CMK (cell line): ENCODE measurements at regions not wholly inside any gene's neighbourhood (a gene's known extent, or its start where the extent isn't known, plus 50 kb on each side); places are given as distances from the start of the nearest gene placed in this dataset.
A peak's percentile ranks its signal among the peaks of the same experiment; 100 is the strongest.
"Not testable (repeated sequence)": the region's sequence is repeated elsewhere in the genome, so short reads cannot be mapped to it uniquely, and the experiment has no call there.

Experiments used
- DNase-seq: peaks from one replicate; pipeline ENCODE4 v3.0.0-alpha.2; 2010; ENCODE audit warnings: low read depth

DNA sequence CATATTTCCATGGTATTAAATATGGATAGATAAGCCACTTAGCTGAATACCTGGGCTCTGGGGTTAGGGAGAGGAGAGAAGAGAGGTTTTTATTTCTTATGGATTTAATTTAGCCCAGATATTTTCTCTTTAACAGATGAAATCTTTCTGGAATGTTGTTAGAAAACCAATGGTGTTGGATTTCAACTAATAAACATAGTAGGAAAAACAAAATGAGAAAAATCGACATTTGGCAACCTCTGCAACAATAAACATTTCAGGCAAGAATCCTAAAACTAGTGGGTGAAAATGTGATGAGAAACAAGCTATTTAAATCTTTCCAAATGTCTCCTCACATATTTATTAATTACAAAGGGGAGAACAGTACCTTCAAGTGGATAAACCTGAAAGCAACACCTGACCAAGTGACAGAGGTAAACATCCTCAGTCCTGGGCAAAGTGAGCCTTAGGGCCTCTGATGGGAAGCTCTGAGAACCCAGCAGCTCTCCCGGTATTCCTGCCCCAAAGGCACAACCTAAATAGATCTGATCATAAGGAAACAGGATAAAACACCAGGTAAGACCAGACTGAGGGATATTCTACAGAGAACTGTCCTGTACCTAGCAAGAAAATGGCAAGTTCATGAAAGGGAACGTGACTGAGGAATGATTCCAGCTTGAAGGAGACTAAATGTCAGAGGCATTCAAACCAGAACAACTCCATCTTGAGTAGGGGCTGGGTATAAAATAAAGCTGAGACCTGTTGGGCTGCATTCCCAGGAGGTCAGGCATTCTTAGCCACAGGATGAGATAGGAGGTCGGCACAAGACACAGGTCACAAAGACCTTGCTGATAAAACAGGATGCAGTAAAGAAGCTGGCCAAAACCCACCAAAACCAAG, 163.7 kb downstream of the ESM1 start:
- no peak for DNase-seq

DNA sequence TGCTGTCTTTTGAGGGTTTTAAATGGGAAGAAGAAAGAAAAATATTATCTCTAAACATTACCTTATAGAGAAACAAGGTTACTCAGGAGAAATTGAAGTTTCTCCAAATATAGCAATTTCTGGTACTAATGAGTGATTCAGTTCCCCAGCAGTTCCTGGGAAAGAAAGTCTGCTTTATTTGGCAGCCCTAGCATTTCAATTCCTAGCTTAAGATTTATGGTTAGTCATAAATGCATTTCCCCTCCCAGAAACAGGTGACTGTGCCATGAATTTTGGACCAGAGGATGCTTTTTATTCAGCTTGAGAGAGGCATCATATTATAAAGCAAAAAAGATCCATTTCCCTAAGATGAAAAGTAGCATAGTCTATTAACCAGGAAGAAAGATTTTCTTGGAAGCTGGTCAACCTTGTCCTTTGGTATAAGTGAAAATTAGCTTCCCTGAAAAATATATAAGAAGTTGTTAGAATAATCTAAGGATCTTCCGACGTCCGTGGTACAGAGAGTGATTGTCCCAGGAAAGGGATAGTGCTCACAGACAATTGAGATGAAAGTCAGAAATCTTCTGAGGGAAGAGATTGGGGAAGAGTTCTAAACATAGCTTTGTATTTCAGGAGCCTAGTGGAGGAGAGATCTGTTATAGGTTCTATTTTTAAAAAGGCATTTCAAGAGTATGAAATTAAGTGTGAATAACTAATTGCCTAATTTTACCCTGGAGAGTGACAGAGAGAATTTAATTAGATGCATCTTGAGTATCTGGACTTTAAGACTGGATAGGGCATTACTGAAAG, 164.9 kb downstream of the ESM1 start:
- DNase-seq = no peak

DNA sequence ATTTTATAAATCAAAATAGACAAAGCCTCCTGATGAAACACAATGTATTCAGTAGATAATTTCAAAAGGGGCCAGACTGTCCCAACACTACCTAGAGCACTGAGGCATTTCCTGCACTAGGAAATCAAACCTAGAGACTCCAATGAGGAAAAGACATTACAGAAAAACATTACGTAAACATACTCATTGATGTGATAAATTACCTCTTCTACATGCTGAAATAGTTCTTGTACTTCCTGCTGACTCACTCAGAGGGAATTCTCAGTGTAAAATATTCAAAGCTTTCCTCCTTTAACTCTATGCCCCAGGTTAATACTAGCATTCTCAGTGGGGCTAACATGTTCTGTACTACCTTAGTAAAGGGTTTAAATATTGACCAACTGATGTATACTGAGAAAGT, 178.0 kb downstream of the ESM1 start:
- DNase-seq = no peak

- DNase-seq = no peak
Observed at GRCh38 chr5:54804521-54804920, 180.9 kb downstream of the ESM1 start.

- DNase-seq = no peak
Observed at GRCh38 chr5:54804086-54804485, 181.3 kb downstream of the ESM1 start.

DNA sequence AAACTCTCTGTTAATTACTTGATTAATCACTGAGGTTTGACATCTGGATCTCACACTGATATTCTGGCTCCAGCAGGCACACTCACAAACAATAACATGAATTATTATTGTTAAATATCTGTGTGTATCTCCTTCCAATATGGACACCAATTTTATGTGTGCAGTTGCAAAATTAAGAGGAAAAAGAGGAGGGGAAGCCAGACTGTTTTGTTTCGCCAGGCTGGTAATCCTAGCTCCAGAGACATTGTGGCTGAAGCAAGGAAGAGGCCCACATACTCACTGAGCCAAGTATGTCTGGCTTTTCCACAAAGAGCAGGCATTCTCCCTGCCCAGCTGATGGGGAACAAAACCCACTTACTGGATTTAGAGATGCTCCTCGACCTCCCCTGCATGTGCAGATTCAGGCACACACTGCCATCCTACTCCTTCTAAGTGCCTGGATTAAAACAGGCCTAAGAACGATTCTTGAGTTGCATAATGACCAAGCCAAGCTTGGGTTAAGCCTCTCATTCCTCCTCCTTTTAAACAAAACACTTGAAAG, 181.9 kb downstream of the ESM1 start:
- DNase-seq = no peak

- DNase-seq = no peak
Observed at GRCh38 chr5:54799645-54800044, 185.7 kb downstream of the ESM1 start.

- no peak for DNase-seq
Observed at GRCh38 chr5:54795777-54796176, 189.6 kb downstream of the ESM1 start.

- DNase-seq = no peak
Observed at GRCh38 chr5:54795284-54795683, 190.1 kb downstream of the ESM1 start.

GRCh38 chr5:54794135-54794975, 191.0 kb downstream of the ESM1 start:
- DNase-seq = peak; percentile 39

DNA sequence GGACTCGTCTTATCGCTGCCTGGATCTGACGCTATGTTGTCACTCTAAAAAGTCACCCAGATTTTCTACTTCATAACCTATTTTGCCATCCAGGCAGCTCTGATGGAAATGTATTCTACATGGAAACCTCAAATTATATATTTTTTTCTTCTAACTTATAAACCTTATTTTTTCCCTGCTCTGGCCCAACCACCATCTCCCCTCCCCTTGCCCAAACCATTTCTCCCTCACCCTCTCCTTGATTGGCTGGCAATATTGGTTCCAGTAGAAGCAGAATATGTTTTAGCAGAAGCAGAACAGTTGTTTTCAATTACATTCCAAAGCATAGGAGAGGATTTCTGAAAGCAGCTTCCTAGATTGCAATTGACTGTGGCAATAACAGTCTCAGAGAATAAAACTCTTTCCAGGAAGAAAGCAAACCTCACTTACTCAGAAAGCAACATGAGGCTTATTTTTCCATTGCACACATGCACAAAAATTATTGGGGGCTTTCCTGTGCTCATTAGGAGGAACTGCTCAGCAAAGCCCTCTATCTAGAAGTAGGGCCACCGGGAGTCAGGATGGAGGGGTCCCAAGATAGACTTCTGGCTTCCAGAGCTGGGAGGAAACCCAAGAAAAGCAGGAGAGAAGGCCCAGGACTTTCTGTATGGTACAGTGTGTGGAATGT, 191.8 kb downstream of the ESM1 start:
- no peak for DNase-seq

DNA sequence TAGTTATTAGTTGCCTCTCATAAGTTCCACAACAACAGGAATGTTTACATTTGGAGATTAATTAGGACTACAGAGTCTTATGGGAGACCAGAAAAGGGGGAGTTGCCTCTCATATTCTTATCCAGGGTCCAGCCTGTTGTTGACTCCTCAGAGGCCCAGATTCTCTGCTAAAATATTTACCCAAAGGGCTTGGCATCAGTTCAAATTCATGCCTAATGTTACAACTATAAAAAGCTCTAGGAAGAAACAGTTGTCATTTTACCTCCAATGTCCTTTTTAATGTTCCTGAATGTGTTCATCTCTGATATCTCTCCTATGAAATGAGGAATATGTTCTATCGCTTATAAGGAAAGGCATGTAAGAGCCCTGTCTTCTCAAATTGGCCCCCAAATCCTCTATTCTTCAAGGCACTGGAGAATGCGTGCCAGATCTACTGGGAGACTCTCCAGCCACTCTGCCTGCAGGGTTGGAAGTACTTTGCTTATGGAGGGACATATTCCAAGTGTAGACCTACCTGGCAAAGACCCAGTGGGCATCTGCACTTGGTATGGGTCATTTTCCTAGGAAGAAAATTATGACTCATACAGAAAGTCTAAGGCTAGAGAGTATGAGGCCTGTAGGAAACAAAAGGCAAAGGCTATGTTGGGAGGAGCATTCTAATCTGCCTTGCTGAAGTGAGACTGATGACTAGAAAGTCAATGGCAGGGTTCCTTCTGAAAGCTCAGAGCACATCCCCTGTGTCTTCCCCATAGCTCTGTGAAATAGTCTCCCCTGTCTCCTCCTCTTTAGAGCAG, 192.6 kb downstream of the ESM1 start:
- no peak for DNase-seq

- DNase-seq = not testable (repeated sequence)
Observed at GRCh38 chr5:54787910-54788309, 197.5 kb downstream of the ESM1 start.

DNA sequence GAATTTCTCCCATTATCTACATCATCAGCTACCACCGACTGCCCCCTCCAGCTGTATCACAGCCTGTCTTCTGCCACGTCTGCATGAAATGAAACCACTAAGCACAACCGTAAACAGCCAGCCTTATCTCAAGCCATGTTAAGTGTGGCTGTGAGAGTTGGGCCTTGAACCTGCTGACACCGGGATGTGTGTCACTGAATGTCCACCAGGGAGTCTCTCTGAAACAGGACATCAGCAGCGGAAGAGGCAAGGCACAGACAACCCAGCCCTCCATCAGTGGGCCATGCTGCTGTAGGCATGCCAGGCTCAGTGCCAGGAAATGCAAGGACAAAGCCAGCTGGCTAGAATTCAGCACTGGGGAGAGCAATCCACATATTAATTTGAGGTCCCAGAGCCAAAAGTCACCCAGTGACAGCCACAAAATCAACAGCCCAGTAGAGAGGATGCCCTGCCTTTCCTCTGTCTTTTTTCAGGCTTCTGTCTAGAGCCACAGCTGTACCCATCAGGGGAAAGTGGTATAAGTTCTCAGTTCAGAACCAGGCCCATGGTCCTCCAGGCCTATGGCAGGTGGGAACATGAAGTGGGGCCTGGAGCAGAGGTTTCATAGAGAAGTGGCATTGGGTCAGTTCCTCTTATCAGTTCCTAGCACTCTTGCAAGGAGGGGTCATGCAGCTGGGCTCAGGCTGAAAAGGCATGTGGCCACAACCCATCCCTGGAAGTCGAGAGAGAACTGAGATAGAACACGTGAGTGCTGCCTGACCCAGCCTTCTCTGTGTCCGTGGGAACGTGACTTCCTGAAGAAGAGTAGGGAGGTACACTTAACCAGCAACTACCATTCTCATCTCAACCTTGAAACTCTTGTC, 199.4 kb downstream of the ESM1 start:
- DNase-seq = peak; percentile 67

DNA sequence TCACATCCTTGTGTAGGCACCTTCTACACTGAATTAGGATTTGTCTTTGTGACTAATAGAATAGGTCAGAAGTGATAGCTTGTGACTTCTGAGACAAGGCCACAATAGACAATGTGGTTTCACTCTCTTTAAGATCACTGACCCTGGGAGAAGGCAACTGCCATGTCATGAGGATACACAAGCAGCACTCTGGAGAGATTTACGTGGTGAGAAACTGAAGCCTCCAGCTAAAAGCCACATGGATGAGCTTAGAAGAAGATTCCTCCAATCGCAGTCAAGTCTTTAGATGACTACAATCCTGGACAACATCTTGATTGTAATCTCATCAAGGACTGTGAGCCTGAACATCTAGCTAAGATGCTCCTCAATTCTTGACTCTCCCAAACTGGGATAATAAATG, 206.6 kb downstream of the ESM1 start:
- no peak for DNase-seq

GRCh38 chr5:54775645-54776044, 209.7 kb downstream of the ESM1 start:
- no peak for DNase-seq

GRCh38 chr5:54774281-54775170, 210.9 kb downstream of the ESM1 start:
- DNase-seq = no peak

DNA sequence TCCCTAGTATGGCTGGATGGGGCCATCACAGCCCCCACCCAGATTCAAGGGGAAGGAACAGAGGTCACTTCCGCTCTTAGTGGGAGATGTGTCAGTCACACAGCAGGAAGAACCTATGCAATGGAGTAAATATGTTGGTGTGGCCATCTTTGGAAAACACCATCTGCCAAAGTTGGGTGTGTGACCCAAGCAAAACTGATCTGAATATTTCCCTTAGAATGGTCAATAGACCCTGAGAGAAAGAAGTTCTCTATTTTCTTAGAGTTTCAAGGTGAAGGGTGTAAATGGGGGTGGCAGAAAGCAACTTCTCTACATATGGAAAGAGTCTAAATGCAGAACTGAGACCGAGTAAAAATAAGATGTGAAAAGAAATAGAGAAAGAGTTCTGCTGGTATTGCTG, 212.7 kb downstream of the ESM1 start:
- DNase-seq = no peak

DNA sequence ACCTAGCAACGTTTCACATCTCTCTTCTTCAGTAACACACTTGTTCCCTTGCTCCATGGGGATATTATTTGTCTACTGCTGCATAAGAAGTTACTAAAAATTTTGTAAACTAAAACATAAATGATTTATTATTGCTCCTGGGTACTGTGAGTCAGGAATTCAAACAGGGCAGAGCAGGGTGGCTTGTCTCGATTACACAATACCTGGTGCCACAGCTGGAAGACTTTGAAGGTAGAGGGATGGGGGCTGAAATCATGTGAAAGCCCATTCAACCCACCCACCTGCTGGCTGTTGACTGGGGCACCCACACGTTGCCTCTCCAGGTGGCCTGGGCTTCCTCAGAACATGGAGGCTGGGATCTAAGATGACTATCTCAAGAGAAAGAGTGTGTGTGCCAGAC, 213.2 kb downstream of the ESM1 start:
- no peak for DNase-seq
